ENCODE measurements at regions not wholly inside any gene's neighbourhood (a gene's known extent, or its start where the extent isn't known, plus 50 kb on each side); places are given as distances from the start of the nearest gene placed in this dataset.
"Not testable (repeated sequence)": the region's sequence is repeated elsewhere in the genome, so short reads cannot be mapped to it uniquely, and the experiment has no call there.

- DNase-seq, result no peak
Observed at GRCh38 chr5:14929293-14930065, 57.9 kb upstream of the ANKH start.

- no peak for DNase-seq
Observed at GRCh38 chr5:14928661-14929060, 57.1 kb upstream of the ANKH start.

GRCh38 chr5:14925326-14925725 lies 53.7 kb upstream of the ANKH start:
- DNase-seq, result no peak

GRCh38 chr5:14922952-14923351 lies 51.4 kb upstream of the ANKH start:
- DNase-seq, result not testable (repeated sequence)

- DNase-seq, result no peak
Observed at GRCh38 chr5:14922456-14922855, 50.9 kb upstream of the ANKH start.

Data from CD4-positive, alpha-beta T cell treated with Interleukin-6 for 4 hours (primary cell).